GM21786 (cell line): ENCODE measurements at regions not wholly inside any gene's neighbourhood (a gene's known extent, or its start where the extent isn't known, plus 50 kb on each side); places are given as distances from the start of the nearest gene placed in this dataset.
"Not testable (repeated sequence)": the region's sequence is repeated elsewhere in the genome, so short reads cannot be mapped to it uniquely, and the experiment has no call there.

Source experiments
- ATAC-seq: cut with Tn5 transposase; IDR thresholded peaks from one replicate; pipeline ENCODE4 v1.9.1; 2021; ENCODE audit not compliant: unreplicated experiment

DNA sequence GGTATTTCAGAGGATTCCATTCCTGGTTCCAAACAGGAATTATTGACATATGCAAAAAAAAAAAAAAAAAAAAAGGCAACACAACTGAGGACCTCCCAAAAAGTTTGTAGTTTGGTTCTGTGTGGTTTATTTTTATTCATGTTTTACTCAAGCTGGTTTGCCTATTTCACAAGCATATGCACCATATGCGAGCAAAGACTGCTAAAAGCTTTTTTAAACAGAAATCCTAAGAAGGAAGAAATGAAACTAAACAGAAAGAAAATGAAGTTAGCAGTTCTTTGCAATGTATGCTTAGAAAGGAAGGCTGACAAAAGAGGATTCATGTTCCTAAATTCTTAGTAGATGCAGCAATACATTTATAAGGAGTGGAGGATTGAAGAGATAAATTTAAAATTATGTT is 487.6 kb upstream of the FLRT2 start:
- ATAC-seq = no peak

DNA sequence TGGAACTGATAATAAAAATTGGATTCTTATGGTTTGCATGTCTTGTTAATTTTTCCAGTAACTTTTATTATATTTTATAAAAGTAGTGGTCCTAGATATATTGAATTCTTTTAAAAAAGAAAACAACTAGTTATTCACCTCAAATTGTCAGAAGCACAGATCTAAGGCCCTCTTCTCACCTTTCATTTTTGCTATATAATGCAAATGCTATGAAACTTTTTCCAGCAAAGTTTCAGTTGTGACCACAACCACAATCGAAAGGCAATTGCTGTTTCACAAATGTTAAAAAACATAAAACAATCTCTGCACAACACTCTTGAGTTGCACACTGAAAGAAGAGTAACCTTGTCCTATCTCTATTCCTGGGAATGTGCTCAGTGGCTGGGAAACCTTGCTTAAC is 479.8 kb upstream of the FLRT2 start:
- ATAC-seq = no peak

DNA sequence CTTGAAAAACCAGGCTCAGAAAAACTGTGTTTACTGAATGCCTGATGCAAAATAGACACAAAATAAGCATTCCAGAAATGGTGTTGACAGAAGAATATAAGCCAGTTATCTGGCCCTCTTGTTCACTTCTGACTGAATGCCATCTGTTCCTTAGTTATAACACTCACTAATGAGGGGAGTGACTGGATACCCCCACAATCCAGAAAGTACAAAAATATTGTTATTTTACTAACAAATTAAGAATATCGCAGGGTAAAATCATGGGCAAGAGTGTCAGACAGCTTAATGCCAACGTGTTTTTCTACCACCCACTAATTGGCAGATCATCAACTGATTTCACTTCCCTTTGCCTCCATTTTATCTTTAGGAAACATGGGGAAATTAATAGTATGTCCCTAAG is 477.3 kb upstream of the FLRT2 start:
- no peak for ATAC-seq

DNA sequence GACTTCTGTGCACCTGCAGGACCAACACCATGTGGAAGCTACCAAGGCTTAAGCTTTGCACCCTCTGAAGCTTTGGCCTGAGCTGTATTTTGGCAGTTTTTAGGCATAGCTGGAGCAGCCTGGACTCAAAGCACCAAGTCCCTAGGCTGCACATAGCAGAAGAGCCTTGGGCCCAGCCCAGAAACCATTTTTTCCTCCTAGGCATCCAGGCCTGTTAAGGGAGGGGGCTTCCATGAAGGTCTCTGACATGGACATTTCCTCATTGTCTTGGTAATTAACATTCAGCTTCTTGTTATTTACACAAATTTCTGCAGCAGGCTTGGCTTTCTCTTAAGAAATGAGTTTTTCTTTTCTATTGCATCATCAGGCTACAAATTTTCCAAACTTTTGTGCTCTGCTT is 475.8 kb upstream of the FLRT2 start:
- no peak for ATAC-seq

DNA sequence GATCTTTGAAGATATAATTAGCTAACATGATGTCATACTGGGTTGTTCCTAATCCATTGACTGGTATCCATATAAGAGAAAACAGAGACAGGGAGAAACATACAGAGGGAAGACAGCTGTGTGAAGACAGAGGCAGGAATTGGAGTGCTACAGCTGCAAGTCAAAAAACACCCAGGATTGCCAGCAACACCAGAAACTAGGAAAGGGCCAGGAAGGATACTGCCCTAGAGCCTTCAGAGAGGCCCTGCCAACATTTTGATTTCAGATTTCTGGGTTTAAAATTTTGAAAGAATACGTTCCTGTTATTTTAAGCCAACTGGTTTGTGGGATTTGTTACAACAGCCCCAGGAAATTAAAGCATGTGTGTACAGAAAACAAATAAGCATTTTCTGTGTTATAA is 473.7 kb upstream of the FLRT2 start:
- no peak for ATAC-seq

DNA sequence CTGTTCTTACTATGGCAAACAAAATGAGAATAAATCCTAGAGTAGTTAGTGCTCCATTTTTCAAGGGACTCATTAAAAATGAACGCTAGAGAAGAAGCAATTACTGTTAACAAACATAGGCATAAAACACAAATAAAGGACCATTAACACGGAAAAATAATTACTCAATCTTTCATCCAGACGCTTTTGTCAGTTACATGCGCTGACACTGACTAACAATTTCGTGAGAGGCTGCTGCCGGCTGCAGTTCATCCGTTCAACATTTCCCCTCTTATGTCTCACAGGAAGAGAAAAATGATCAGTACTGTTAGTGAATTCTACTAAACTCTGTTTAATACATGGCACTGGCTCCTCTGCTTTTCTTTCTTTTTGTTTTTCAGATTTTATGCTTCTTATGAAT is 472.7 kb upstream of the FLRT2 start:
- ATAC-seq = no peak

DNA sequence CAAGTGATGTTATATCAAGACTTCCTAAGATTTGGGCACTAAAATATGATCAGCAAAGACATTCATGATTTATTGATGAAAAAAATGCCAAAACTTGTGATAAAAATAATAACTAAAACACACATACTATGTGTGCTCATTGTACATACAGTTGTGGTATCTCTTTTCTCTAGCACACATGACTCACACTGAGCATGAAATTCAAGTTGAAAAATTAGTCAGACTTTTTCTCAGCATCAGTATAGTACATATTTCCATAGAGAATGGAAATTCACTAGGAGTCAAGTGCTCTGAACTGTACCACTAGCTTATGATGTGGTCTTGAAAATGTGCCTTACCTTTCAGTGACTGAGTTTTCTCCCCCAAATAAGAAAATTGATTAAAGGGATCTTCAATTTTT is 471.8 kb upstream of the FLRT2 start:
- ATAC-seq = no peak

DNA sequence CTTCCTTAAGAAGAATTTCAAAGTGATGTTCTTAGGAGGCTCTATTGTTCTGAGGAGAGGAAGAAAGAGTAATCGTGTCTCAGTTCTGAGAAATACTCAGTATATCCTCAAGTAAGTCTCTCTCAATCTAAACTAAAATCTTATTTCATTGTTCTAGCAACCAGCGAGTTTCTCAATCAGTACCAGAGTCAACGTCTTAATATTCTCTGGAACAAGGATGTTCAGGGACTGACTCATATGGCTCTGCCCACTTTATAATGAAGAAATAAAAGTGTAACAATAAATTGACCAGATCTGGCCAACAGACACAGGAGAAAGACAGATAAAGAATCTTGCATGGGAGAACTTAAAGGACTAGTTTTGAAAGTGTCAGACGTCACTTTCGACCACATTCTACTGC is 469.8 kb upstream of the FLRT2 start:
- ATAC-seq = no peak

DNA sequence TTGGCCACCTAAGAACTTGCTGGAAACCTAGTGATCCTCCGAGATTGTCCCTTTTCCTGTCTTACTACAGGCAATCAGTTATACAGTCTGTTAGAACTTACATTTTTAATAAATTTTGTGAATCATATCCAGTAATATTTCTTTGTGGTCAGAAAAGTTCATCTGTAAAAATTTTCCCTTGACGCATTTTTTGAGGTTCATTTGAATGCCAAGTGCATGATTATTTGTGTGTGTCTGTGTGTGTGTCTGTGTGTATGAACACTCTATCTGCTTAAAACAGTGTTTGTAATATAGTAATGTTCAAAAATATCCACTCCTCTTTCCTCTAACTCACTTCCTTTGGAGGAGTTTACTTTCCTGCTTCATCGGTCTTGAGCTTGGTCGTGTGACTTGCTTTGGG is 468.7 kb upstream of the FLRT2 start:
- ATAC-seq = no peak

DNA sequence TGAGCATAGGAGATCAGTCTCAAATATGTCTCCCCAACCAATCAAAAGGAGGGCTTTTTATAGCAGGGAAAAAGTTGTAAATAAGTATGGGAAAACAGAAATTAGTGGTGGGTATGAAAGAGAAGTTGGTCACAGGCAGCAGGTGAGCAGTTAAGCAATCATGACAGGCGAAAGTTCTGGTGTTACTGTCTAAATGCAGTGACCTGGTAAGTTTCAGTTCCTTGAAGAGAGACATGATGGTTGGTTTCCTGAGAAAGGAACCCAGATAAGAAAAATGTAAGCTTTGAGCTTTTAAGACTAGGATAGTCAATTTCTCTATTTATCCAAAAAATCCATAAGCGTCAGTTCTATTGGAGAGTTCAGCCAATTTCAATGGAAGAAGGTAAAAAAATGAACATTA is 466.2 kb upstream of the FLRT2 start:
- no peak for ATAC-seq

DNA sequence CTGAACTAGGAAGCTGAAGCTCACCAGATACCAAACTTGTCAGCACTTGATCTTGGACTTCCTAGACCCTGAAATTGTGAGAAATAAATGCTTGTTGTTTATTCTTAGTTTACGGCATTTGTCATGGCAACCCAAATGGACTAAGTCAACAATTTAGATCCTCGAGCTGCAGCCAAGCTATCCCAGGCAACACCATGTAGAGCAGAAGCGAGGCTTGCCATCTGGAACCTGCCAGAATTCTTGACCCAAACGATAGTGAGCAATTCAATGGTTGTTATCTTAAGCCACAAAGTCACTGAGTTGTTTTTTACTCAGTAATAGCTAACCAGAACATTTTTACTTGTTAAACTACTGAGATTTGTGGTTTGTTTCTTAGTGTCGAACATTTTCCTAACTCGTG is 458.5 kb upstream of the FLRT2 start:
- no peak for ATAC-seq

DNA sequence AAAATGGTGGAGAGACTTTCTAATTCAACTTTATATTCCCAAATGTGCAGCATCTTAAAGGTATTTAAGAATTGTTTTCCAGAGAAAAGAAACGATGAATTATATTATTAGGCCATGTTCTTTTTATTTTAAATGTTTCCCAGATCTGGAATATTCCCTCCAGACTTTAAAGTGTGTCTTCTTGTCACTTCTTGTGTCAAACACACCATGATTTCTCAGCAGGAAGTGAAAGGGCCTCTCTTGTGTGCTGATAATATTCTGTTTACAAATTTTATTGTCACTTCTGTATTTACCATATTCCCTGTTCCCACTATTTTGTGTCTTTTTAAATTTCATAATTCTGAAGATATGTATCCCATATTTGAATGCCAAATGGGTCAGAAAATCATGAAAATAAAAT is 455.0 kb upstream of the FLRT2 start:
- ATAC-seq = no peak

DNA sequence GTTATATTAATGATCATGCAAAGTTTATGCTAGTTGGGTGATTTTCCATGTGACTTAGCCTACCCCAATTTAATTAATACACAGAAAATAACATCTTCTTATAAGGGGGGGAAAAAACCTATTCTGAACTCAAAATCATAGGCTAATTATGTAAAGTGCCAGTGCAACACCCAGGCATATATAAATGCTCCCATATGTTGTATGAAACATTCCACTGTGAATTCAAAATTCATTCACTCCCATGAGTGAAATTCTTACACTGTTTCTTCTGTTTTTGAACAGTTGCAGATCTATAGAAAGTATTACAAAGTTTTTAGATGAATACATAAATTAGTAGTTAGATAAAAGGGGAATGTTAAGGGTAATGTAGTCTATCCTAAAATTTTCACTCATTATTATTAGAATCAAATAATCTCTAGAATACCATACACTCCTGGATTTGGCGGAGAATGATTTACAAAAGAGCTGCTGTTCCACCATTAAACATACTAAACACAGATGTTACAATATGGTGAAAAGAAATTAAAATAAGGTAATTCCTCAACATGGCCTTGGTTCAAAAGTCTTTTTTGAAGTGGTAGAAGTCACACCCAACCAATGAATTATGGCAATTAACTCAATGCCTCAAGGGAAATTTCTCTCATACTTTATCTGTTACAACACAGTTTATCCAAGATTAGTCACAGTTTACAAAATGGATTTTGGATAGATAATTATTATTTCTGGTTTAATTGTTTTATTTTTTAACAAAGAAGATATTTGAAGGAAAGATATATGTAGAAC is 454.1 kb upstream of the FLRT2 start:
- no peak for ATAC-seq

DNA sequence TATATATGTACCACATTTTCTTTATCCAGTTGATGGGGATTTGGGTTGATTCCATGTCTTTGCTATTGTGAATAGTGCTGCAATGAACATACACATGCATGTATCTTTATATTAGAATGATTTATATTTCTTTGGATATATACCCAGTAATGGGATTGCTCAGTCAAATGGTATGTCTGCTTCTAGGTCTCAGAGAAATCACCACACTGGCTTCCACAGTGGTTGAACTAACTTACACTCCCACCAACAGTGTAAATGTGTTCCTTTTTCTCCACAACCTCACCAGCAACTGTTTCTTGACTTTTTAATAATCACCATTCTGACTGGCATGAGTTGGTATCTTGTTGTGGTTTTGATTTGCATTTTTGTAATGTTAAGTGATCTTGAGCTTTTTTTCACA is 452.2 kb upstream of the FLRT2 start:
- ATAC-seq = not testable (repeated sequence)

DNA sequence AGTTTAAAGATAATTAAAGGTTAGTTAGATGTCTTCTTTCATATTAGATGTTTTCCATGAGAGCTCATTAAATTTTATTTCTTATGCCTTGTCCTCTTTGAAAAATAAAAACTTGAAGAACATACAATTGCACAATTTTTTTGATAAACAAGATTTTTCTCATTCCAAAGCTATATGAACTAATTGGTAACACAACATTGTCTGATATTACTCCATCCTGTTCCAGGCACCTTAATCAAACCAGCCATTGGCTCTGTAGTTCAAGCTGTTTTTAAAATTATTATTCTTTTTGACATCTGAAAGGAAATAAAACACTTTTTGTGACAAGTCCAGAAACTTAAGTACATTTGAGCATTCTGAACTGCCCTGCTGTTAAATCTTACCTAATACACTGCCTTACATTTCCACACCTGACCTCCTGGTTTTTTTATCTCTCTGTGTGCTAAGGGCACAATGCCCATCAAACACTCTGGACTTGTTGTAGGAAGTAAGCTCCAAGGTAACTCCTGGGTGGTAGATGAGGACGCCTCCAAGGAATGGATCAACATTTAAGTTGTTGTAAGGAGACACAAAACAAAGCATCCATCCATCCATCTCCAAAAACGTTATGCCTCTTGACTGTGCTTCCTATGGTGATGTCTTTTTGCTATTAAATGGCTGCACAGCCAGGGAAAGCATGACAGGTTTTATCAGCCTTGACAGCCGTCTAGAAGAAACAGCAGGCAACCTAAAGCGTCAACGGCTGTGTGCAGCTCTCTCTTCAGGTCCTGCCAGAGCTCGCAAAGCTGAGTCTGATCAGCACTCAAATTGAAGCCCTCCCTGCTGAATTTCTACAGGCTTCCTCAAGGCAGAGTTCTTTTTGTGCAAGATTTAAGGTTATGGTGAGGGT is 449.9 kb upstream of the FLRT2 start:
- ATAC-seq = no peak

DNA sequence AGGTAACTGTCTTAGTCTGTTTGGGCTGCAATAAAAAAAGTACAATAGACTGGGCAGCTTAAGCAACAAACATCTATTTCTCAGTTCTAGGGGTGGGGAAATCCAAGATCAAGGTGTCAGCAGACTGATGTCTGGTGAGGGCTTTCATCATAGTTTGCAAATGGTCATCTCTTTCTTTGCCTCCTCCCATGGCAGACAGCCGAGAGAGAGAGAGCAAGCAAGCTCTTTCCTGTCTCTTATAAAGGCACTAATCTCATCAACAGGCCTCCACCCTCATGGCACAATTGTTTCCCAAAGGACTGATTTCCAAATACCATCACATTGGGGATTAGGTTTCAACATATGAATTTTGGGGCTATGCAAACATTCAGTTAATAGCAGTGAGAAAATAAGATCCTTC is 445.6 kb upstream of the FLRT2 start:
- no peak for ATAC-seq

DNA sequence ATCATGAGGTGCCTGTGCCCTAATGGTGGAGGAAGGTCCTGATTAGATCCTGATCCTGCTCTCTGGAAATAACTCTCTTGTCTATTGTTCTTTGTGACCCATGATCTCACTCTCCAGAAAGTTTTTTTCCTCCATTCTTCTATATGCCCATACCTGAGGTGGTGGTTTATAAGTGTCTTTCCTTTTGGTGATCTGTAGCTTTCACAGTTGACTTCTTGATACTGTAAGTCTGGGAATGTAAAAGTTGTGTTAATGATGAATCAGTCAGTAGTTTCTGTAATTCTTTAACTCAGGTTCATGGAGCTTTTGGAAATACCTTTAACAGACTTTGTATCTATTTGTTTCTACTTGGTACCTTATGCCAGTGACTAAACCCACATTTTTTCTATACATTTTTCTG is 444.0 kb upstream of the FLRT2 start:
- no peak for ATAC-seq

DNA sequence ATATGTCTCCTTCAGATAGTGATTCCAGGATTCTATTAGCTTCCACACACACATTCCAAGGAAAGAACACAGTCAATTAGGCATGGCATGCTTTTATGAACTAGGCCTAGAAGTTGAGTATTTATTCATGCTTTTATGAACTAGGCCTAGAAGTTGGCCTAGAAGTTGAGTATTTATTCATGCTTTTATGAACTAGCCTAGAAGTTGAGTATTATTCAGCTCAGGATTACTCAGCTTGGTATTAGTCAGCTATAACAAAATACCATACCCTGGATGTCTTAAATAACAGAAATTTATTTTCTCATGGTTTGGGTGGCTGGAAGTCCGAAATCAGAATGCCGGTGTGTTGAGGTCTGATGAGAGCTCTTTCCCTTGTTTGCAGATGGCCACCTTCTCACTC is 442.7 kb upstream of the FLRT2 start:
- ATAC-seq = no peak

DNA sequence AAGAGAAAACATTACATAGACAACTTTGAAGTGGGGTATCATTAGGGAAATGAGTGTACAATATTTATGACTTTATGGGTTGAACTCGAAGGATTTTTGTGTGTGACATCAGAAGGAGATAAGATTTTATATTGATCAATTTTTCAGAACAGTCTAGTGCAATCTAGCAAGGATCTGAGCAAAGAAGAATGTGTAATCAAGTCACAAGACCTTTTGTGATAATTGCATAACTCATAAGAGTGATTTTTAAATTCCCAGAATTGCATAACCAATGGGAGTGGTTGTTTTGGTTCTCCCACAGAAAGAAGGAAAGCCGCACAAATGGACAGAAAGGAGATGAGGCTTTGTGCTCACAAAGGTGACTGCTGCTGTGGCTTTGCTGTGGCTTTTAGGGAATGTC is 441.8 kb upstream of the FLRT2 start:
- ATAC-seq = no peak

DNA sequence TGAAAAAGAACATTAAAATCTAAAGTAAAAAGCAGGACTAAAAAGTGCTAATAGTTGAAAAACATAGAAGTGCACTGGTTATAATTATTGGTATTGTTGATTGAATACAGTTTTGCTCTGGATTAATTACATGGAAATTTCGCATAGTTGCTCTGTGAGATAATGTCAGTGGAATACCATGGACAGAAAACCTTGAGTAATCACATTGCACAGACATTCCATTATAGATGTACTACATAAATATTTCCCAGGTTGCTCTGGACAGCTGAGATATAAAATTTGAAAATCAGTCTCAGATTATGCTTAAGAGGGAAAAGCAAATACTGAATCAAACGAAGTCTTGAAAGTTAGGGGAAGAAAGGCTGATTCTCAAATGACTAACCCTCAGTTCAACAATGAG is 439.3 kb upstream of the FLRT2 start:
- ATAC-seq = no peak

DNA sequence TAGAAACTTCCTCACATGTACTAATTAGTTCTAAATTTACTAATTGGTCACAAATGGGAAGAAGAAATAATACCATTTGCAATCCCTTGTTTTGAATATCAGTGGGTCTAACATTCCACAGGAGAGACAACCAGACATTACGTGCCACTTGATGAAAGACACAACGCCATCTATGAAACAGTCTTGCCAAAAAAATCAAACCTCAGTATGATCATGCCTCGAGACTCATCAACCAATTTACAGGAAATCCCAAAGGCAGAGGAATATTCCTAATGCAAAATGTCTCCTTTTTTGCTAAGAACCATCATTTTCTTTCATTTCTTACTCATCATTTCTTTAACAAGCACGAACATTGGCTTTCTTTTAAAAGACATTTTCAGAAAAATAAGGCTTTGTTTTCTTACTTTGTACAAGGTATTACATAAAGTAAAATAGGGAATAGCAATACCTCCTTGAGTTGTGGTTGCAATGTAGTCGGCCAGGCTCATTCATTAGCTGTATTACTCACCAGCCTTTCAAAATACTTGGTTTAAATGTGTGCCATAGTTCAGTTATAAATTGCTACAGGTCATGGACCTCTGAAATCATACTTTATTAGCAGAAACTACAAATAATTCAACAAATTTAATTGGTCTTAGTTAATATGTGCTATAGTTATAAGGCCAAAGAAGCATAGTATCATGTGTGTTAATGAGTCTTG is 436.2 kb upstream of the FLRT2 start:
- ATAC-seq = no peak

DNA sequence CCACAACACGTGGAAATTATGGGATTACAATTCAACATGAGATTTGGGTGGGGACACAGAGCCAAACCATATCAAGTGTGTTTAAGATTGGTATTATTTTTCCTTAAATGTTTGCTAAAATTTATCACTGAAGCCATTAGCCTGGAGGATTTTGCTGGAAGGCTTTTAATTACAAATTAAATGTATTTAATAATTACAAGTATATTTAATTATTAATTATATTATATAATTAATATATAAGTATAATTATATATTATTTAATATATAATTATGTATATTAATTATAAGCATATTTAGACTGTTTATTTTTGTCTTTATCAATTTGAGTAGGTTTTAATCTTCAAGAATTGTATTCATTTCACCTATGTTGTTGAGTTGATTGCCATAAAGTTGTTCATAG is 427.4 kb upstream of the FLRT2 start:
- no peak for ATAC-seq
